Activated B cell treated with CpG ODN at 0.5 μM for 24 hours (primary cell): ENCODE measurements at regions not wholly inside any gene's neighbourhood (a gene's known extent, or its start where the extent isn't known, plus 50 kb on each side); places are given as distances from the start of the nearest gene placed in this dataset.
A peak's percentile ranks its signal among the peaks of the same experiment; 100 is the strongest.

Experiments used
- ATAC-seq: fragments of 200-7000 bp; cut with Tn5 transposase; one replicate; pipeline ENCODE4 v1.10.0; 2021; ENCODE audit warnings: low read depth, mild to moderate bottlenecking, moderate library complexity
- CTCF ChIA-PET: fragments of 350-600 bp; sonication (Branson Sonifier 250); formaldehyde crosslinking; loops from one replicate; lab custom pipeline; 2021; ENCODE audit warnings: antibody characterized with exemption; lab: Charles Lee
- POLR2A ChIA-PET: fragments of 350-600 bp; sonication (Branson Sonifier 250); formaldehyde crosslinking; loops from one replicate; lab custom pipeline; 2021; ENCODE audit warnings: antibody characterized with exemption; lab: Charles Lee
- DNase-seq: peaks from one replicate; pipeline ENCODE4 v3.0.0; 2022
- H3K27ac Mint-ChIP-seq: one replicate; pipeline ENCODE4 v1.8.0; 2020; ENCODE audit warnings: mixed read lengths
- H3K27me3 Mint-ChIP-seq: one replicate; pipeline ENCODE4 v1.8.0; 2021; ENCODE audit warnings: mixed read lengths
- H3K36me3 Mint-ChIP-seq: one replicate; pipeline ENCODE4 v1.8.0; 2021; ENCODE audit warnings: low read depth, mixed read lengths
- H3K4me1 Mint-ChIP-seq: one replicate; pipeline ENCODE4 v1.8.0; 2021; ENCODE audit warnings: mixed read lengths
- H3K4me3 Mint-ChIP-seq: one replicate; pipeline ENCODE4 v1.8.0; 2020; ENCODE audit warnings: mild to moderate bottlenecking, mixed read lengths
- H3K9me3 Mint-ChIP-seq: one replicate; pipeline ENCODE4 v1.8.0; 2020; ENCODE audit warnings: mixed read lengths
- intact Hi-C: fragments of 100-400 bp; cut with micrococcal nuclease; formaldehyde crosslinking; loops from one replicate; pipeline ENCODE4 v1.15.1; 2024
- TF ChIP-seq, protein P1 (sequence below): fragments of 200-600 bp; IDR thresholded peaks from one replicate; pipeline ENCODE4 v1.8.0; 2022; ENCODE audit warnings: antibody characterized with exemption, mild to moderate bottlenecking

DNA sequence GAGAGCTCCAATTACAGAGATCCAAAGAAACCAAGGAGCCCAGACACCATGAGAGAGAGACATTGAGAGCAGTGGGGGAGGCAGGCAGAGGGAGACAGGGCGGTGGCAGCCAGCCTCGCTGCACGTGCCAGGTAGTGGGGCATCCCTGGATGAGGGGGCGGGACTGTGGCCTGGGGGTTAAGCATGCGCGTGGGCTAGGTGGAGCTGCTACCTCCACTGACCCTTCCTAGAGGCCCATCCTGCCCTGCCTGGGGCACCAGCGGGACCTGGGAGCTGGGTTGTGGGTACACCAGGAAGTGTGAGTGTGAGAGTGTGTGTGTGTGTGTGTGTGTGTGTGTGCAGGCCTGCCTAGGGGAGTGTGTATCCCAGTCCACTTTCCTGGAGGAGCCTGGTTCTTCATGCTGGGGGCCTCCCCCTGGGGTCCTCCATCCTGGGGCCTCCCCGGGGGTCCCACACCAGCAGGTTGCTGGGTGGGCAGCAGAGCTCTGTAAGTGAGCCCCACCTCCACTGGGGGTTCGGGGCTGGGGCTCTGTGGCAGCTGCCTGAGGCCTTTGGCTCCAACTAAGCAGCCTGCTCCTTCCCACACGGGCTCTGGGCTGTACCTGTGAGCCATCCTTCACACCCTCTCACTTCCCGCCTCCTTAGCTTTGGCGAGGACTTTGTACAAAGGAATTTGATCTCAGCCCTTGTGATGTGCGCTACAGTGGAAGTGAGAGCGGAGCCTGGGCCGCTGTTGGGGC lies 127.4 kb downstream of the IRF8 start:
- Mint-ChIP-seq H3K36me3 (peaks cover 2% of the 10 kb centered on the region), H3K4me1 (no peaks in the 10 kb centered on the region), H3K27me3 (peaks cover 24% of the 10 kb centered on the region), H3K9me3 (peaks cover 23% of the 10 kb centered on the region), H3K4me3 (no peak overlapping the region), H3K27ac (no peak overlapping the region)
- TF ChIP-seq, protein P1, sequence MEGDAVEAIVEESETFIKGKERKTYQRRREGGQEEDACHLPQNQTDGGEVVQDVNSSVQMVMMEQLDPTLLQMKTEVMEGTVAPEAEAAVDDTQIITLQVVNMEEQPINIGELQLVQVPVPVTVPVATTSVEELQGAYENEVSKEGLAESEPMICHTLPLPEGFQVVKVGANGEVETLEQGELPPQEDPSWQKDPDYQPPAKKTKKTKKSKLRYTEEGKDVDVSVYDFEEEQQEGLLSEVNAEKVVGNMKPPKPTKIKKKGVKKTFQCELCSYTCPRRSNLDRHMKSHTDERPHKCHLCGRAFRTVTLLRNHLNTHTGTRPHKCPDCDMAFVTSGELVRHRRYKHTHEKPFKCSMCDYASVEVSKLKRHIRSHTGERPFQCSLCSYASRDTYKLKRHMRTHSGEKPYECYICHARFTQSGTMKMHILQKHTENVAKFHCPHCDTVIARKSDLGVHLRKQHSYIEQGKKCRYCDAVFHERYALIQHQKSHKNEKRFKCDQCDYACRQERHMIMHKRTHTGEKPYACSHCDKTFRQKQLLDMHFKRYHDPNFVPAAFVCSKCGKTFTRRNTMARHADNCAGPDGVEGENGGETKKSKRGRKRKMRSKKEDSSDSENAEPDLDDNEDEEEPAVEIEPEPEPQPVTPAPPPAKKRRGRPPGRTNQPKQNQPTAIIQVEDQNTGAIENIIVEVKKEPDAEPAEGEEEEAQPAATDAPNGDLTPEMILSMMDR = no peak
- intact Hi-C loops = no loop called here
- ATAC-seq = no peak
- DNase-seq = peak; percentile 5
- CTCF ChIA-PET = interaction anchor here (1.5 kb wide), 1 partner anchor 205 kb away, joined by 5 read pairs; no protein-coding TSS in a partner anchor
- POLR2A ChIA-PET = interaction anchor here (0.7 kb wide), 1 partner anchor 450 kb away, joined by 3 read pairs; no protein-coding TSS in a partner anchor

DNA sequence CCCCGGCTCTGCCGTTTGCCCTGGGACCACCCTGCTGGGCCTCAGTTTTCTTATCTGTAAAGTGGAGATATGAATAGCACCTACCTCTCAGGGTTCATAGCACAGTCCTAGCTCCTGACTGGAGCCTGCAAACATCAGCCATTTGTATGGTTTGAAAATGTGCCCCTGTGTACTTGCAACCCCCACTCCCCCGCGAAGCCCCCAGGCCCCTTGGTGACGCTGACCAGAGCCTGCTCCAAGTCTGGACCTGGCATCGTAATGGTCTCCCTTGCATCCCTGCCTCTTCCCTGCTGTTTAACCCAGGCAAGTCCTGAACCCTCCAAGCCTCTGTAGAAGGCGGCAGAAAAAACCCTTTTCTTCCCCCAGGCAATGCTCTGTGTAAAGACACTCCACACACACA lies 128.0 kb downstream of the IRF8 start:
- Mint-ChIP-seq H3K36me3 (peaks cover 2% of the 10 kb centered on the region), H3K9me3 (peaks cover 23% of the 10 kb centered on the region), H3K4me3 (no peak overlapping the region), H3K27me3 (peaks cover 25% of the 10 kb centered on the region), H3K4me1 (no peaks in the 10 kb centered on the region), H3K27ac (no peak overlapping the region)
- POLR2A ChIA-PET = interaction anchor here (0.7 kb wide), 1 partner anchor 451 kb away, joined by 3 read pairs; no protein-coding TSS in a partner anchor
- intact Hi-C loops = no loop called here
- peak; percentile 7 for DNase-seq
- CTCF ChIA-PET = no interaction called here
- TF ChIP-seq, protein P1 = no peak
- no peak for ATAC-seq

DNA sequence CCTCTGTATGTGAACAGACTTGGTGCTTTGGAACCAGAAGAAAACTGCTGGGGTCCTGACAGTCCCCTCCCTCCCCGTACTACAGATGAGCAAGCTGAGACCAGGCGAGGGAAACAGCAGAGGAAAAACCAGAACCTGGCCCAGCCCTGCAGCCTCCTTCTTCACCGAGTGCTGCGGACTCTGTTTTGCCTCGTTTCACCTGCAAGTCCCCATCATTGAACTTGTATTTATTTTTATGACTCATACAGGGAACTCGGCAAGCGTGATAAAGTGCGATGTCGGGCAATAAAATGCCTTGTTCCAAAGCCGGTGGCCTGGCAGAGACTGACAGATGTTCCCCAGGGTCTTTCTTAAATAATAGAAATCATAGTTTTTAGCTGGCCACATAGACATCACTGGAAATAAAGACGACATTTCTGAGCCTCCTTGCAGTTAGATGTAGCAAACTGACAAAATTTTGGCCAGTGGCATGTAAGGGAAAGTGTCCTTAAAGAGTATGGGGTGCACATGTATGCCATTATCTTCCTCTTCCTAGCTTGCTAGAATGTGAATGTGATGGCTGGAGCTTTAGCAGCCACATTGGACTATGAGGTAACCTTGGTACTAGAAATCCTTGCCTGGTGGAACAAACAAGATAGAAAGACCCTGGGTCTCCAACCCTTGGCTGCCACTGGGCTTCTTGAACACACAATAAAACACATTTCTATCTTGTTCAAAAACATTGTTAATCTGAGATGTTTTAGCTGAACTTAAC lies 128.6 kb downstream of the IRF8 start:
- ChIA-PET POLR2A (no interaction called here), CTCF (interaction anchor here (1.4 kb wide), 1 partner anchor 208 kb away, joined by 4 read pairs; no protein-coding TSS in a partner anchor)
- H3K27ac Mint-ChIP-seq = no peak overlapping the region

DNA sequence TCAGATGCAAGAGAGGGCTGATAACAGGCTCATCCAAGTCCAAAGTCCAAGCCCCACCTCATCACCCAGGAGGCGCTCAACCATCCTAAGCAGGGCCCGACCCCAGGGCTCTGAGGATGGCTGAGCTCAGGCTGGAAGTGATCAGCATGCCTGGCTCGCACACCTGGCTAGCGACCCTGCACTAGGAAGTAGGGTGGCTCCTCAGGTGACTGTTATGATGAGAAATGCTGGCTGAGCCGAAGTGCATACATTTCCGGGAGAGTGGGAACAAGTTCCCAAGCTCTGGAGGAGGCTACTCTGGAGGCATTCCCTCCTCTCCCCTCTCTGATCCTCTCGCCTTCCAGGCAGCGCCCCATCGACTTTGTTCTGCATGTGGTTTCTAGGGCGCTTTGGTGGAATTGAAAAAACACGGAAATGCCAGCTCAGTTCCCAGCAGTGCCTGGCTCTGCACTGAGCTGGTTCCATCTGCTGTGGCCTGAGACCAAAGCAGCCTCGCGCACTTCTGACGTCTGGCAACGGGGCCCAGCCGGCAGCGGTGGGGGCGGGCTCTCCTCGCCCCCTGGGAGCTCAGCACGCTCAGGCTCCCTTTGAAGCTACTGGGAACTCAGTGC lies 130.3 kb downstream of the IRF8 start:
- Mint-ChIP-seq H3K4me1 (no peaks in the 10 kb centered on the region), H3K4me3 (no peak overlapping the region), H3K9me3 (peaks cover 15% of the 10 kb centered on the region), H3K36me3 (no peaks in the 10 kb centered on the region), H3K27ac (no peak overlapping the region), H3K27me3 (peaks cover 33% of the 10 kb centered on the region)
- POLR2A ChIA-PET = no interaction called here
- DNase-seq (peak; percentile 12), ATAC-seq (no peak)
- CTCF ChIA-PET = interaction anchor here (1.4 kb wide), 1 partner anchor 229 kb away, joined by 3 read pairs; no protein-coding TSS in a partner anchor
- intact Hi-C loops = no loop called here
- TF ChIP-seq, protein P1 = no peak

More for the DNA sequence above, 128.6 kb downstream of the IRF8 start:
- intact Hi-C loops = no loop called here
- Mint-ChIP-seq H3K4me3 (no peak overlapping the region), H3K4me1 (no peaks in the 10 kb centered on the region), H3K9me3 (peaks cover 23% of the 10 kb centered on the region), H3K36me3 (peaks cover 2% of the 10 kb centered on the region), H3K27me3 (peaks cover 29% of the 10 kb centered on the region)
- ATAC-seq = no peak
- TF ChIP-seq, protein P1 = no peak
- DNase-seq = peak; percentile 1
